HEK293 (cell line): ENCODE measurements at regions not wholly inside any gene's neighbourhood (a gene's known extent, or its start where the extent isn't known, plus 50 kb on each side); places are given as distances from the start of the nearest gene placed in this dataset.

Source experiments
- CTCF ChIA-PET: fragments of 350-600 bp; formaldehyde crosslinking; extraction: SDS; loops from one replicate; lab custom pipeline; 2021; ENCODE audit warnings: antibody characterized with exemption; lab: Yijun Ruan, JAX
- POLR2A ChIA-PET: fragments of 300-600 bp; formaldehyde crosslinking; extraction: SDS; loops from one replicate; lab custom pipeline; 2020; ENCODE audit warnings: antibody characterized with exemption, inconsistent platforms; lab: Yijun Ruan, JAX
- H3K27ac ChIP-seq: fragments of 200-500 bp; sonication (Bioruptor generic); 2 replicates; pipeline ENCODE4 v1.5.1; 2014; ENCODE audit warnings: low read depth, low read length, control low read depth, inconsistent platforms; ENCODE audit errors: extremely low read depth
- H3K36me3 ChIP-seq, 2 experiments: fragments of 200-500 bp in 1 of 2; sonication (Bioruptor generic) in 1 of 2; 1 replicate in 1 of 2; 2 replicates in 1 of 2; pipeline ENCODE4 v1.5.1; 2014 to 2017; ENCODE audit warnings: inconsistent platforms in 2 of 2, low read length in 2 of 2; ENCODE audit not compliant: control insufficient read depth in 2 of 2, insufficient read depth in 1 of 2
- H3K4me1 ChIP-seq: fragments of 200-500 bp; sonication (Bioruptor generic); 2 replicates; pipeline ENCODE4 v1.5.1; 2014; ENCODE audit warnings: mild to moderate bottlenecking, low read length, inconsistent platforms; ENCODE audit not compliant: control insufficient read depth, insufficient read depth
- H3K4me3 ChIP-seq: 2 replicates; pipeline ENCODE4 v1.5.1; 2011; ENCODE audit warnings: low read depth, mild to moderate bottlenecking, control low read depth, low read length, moderate library complexity
- H3K9me3 ChIP-seq: fragments of 200-500 bp; sonication (Bioruptor generic); 2 replicates; pipeline ENCODE4 v1.5.1; 2014; ENCODE audit warnings: low read depth, low read length, inconsistent platforms; ENCODE audit not compliant: control insufficient read depth, insufficient read depth
- BCL11A ChIP-seq: fragments of 450-650 bp; formaldehyde crosslinking; IDR thresholded peaks from 2 replicates; pipeline ENCODE4 v1.5.1; 2016; ENCODE audit warnings: low read depth, missing biosample characterization, missing genetic modification characterization
- BCL6B ChIP-seq: fragments of 450-650 bp; formaldehyde crosslinking; IDR thresholded peaks from 2 replicates; pipeline ENCODE4 v1.5.1; 2017; ENCODE audit warnings: missing biosample characterization, missing genetic modification characterization
- GLI2 ChIP-seq: fragments of 450-650 bp; formaldehyde crosslinking; IDR thresholded peaks from 2 replicates; pipeline ENCODE4; 2017; ENCODE audit warnings: missing biosample characterization, missing genetic modification characterization, low read depth, borderline replicate concordance
- GLI4 ChIP-seq: fragments of 450-650 bp; formaldehyde crosslinking; IDR thresholded peaks from 2 replicates; pipeline ENCODE4 v1.5.1; 2016; ENCODE audit warnings: missing biosample characterization, missing genetic modification characterization
- KLF1 ChIP-seq: fragments of 450-650 bp; formaldehyde crosslinking; IDR thresholded peaks from 2 replicates; pipeline ENCODE4 v1.5.1; 2016; ENCODE audit warnings: missing biosample characterization, missing genetic modification characterization
- SP7 ChIP-seq: fragments of 450-650 bp; formaldehyde crosslinking; IDR thresholded peaks from 2 replicates; pipeline ENCODE4 v1.5.1; 2016; ENCODE audit warnings: missing biosample characterization, missing genetic modification characterization
- ZBTB26 ChIP-seq: fragments of 450-650 bp; formaldehyde crosslinking; optimal IDR thresholded peaks from 2 replicates; pipeline ENCODE3; 2016; ENCODE audit warnings: missing biosample characterization, mild to moderate bottlenecking, missing genetic modification characterization
- ZBTB49 ChIP-seq: fragments of 450-650 bp; formaldehyde crosslinking; IDR thresholded peaks from 2 replicates; pipeline ENCODE4 v1.5.1; 2016; ENCODE audit warnings: missing biosample characterization, missing genetic modification characterization, low read depth
- ZNF121 ChIP-seq: fragments of 450-650 bp; formaldehyde crosslinking; IDR thresholded peaks from 2 replicates; pipeline ENCODE4 v1.5.1; 2016; ENCODE audit warnings: missing biosample characterization, missing genetic modification characterization
- ZNF140 ChIP-seq: fragments of 450-650 bp; formaldehyde crosslinking; IDR thresholded peaks from 2 replicates; pipeline ENCODE4 v1.5.1; 2016; ENCODE audit warnings: missing biosample characterization, missing genetic modification characterization
- ZNF26 ChIP-seq: fragments of 450-650 bp; formaldehyde crosslinking; IDR thresholded peaks from 2 replicates; pipeline ENCODE4 v1.5.1; 2016; ENCODE audit warnings: missing biosample characterization, missing genetic modification characterization
- ZNF366 ChIP-seq: fragments of 450-650 bp; formaldehyde crosslinking; conservative IDR thresholded peaks from 2 replicates; pipeline ENCODE4 v1.5.1; 2016; ENCODE audit warnings: missing biosample characterization, missing genetic modification characterization
- ZNF391 ChIP-seq: fragments of 450-650 bp; formaldehyde crosslinking; IDR thresholded peaks from 2 replicates; pipeline ENCODE4 v1.5.1; 2016; ENCODE audit warnings: low read depth, missing biosample characterization, missing genetic modification characterization, borderline replicate concordance
- ZNF416 ChIP-seq: fragments of 450-650 bp; formaldehyde crosslinking; IDR thresholded peaks from 2 replicates; pipeline ENCODE4 v1.5.1; 2016; ENCODE audit warnings: missing biosample characterization, missing genetic modification characterization
- ZNF433 ChIP-seq: fragments of 450-650 bp; formaldehyde crosslinking; IDR thresholded peaks from 2 replicates; pipeline ENCODE4 v1.5.1; 2016; ENCODE audit warnings: missing biosample characterization, missing genetic modification characterization, low read depth
- ZNF449 ChIP-seq: fragments of 450-650 bp; formaldehyde crosslinking; IDR thresholded peaks from 2 replicates; pipeline ENCODE4 v1.5.1; 2017; ENCODE audit warnings: missing biosample characterization, mild to moderate bottlenecking, missing genetic modification characterization, moderate library complexity
- ZNF513 ChIP-seq: fragments of 450-650 bp; IDR thresholded peaks from 2 replicates; pipeline ENCODE4 v1.5.1; 2018; ENCODE audit warnings: missing biosample characterization, missing genetic modification characterization
- ZNF514 ChIP-seq: fragments of 450-650 bp; formaldehyde crosslinking; IDR thresholded peaks from 2 replicates; pipeline ENCODE4 v1.5.1; 2016; ENCODE audit warnings: missing biosample characterization, missing genetic modification characterization
- ZNF521 ChIP-seq: fragments of 450-650 bp; formaldehyde crosslinking; IDR thresholded peaks from 2 replicates; pipeline ENCODE4 v1.5.1; 2017; ENCODE audit warnings: missing biosample characterization, mild to moderate bottlenecking, missing genetic modification characterization
- ZNF610 ChIP-seq: fragments of 450-650 bp; formaldehyde crosslinking; IDR thresholded peaks from 2 replicates; pipeline ENCODE4 v1.5.1; 2016; ENCODE audit warnings: missing biosample characterization, missing genetic modification characterization, borderline replicate concordance
- ZNF654 ChIP-seq: fragments of 450-650 bp; formaldehyde crosslinking; IDR thresholded peaks from 2 replicates; pipeline ENCODE4 v1.5.1; 2016; ENCODE audit warnings: low read depth, missing biosample characterization, missing genetic modification characterization
- ZNF701 ChIP-seq: fragments of 450-650 bp; formaldehyde crosslinking; IDR thresholded peaks from 2 replicates; pipeline ENCODE4 v1.5.1; 2016; ENCODE audit warnings: missing biosample characterization, missing genetic modification characterization

GRCh38 chr10:61547297-61547696, 94.1 kb upstream of the TMEM26 start:
- Histone ChIP-seq H3K27ac (no peak overlapping the region), H3K9me3 (no peaks in the 10 kb centered on the region), H3K4me1 (no peaks in the 10 kb centered on the region), H3K4me3 (no peak overlapping the region), H3K36me3 (no peaks in the 10 kb centered on the region)
- ChIA-PET CTCF (no interaction called here), POLR2A (no interaction called here)
- no peak for TF ChIP-seq KLF1
- no peak for TF ChIP-seq ZNF26 (tag by site-specific recombination)
- no peak for TF ChIP-seq ZNF433 (tag by site-specific recombination)
- TF ChIP-seq BCL6B: no peak
- no peak for TF ChIP-seq ZNF654 (tag by site-specific recombination)
- TF ChIP-seq BCL11A (tag by site-specific recombination): no peak
- TF ChIP-seq ZBTB49 (tag by site-specific recombination): no peak
- TF ChIP-seq ZNF610: no peak
- TF ChIP-seq ZNF514: no peak
- TF ChIP-seq ZNF416: no peak
- no peak for TF ChIP-seq ZNF391 (tag by site-specific recombination)
- TF ChIP-seq GLI4 (tag by site-specific recombination): no peak

GRCh38 chr10:61545170-61545569, 92.0 kb upstream of the TMEM26 start:
- no peaks in the 10 kb centered on the region for H3K9me3 ChIP-seq
- ChIA-PET POLR2A (no interaction called here), CTCF (interaction anchor here (0.6 kb wide), 1 partner anchor 30 kb away, joined by 3 read pairs; no protein-coding TSS in a partner anchor)
- H3K4me3 ChIP-seq: no peak overlapping the region
- no peaks in the 10 kb centered on the region for H3K4me1 ChIP-seq
- TF ChIP-seq ZNF513 (tag by site-specific recombination) (peak; percentile 65; the same call in 1 of the 2 replicates), ZNF121 (no peak; the same call in 1 of the 2 replicates)
- H3K27ac ChIP-seq: no peak overlapping the region
- no peaks in the 10 kb centered on the region for H3K36me3 ChIP-seq

- ChIA-PET CTCF (no interaction called here), POLR2A (no interaction called here)
- H3K4me3 ChIP-seq: no peak overlapping the region
These were observed 90.7 kb upstream of the TMEM26 start for GRCh38 chr10:61543831-61544230.

More at GRCh38 chr10:61543831-61544230, 90.7 kb upstream of the TMEM26 start:
- no peaks in the 10 kb centered on the region for H3K36me3 ChIP-seq
- H3K9me3 ChIP-seq: no peaks in the 10 kb centered on the region
- TF ChIP-seq ZNF140 (tag by site-specific recombination) (no peak), GLI2 (tag by site-specific recombination) (no peak), ZNF521 (tag by site-specific recombination) (no peak), ZNF449 (tag by site-specific recombination) (no peak), ZNF701 (tag by site-specific recombination) (no peak), SP7 (tag by site-specific recombination) (no peak), ZNF366 (tag by site-specific recombination) (no peak), ZBTB26 (tag by site-specific recombination) (no peak), ZNF26 (tag by site-specific recombination) (no peak)
- no peak overlapping the region for H3K27ac ChIP-seq
- H3K4me1 ChIP-seq: no peaks in the 10 kb centered on the region
